Activated T-cell treated with anti-CD3 and anti-CD28 coated beads, Interleukin-2, amount 50 U/mL, for 24 hours (primary cell): ENCODE measurements at regions not wholly inside any gene's neighbourhood (a gene's known extent, or its start where the extent isn't known, plus 50 kb on each side); places are given as distances from the start of the nearest gene placed in this dataset.

Experiments
- DNase-seq: peaks from one replicate; pipeline ENCODE4 v3.0.0-alpha.2; 2020
- H3K27ac Mint-ChIP-seq: 2 replicates; pipeline ENCODE4 v1.8.0; 2020; ENCODE audit warnings: mild to moderate bottlenecking, mixed read lengths
- H3K27me3 Mint-ChIP-seq: 2 replicates; pipeline ENCODE4 v1.8.0; 2020; ENCODE audit warnings: mixed read lengths
- H3K36me3 Mint-ChIP-seq: 2 replicates; pipeline ENCODE4 v1.8.0; 2020; ENCODE audit warnings: low read depth, mixed read lengths
- H3K4me1 Mint-ChIP-seq: 2 replicates; pipeline ENCODE4 v1.8.0; 2020; ENCODE audit warnings: low read depth, mixed read lengths
- H3K4me3 Mint-ChIP-seq: 2 replicates; pipeline ENCODE4 v1.8.0; 2020; ENCODE audit warnings: mild to moderate bottlenecking, moderate library complexity, mixed read lengths
- H3K9me3 Mint-ChIP-seq: 2 replicates; pipeline ENCODE4 v1.8.0; 2020; ENCODE audit warnings: mixed read lengths

DNA sequence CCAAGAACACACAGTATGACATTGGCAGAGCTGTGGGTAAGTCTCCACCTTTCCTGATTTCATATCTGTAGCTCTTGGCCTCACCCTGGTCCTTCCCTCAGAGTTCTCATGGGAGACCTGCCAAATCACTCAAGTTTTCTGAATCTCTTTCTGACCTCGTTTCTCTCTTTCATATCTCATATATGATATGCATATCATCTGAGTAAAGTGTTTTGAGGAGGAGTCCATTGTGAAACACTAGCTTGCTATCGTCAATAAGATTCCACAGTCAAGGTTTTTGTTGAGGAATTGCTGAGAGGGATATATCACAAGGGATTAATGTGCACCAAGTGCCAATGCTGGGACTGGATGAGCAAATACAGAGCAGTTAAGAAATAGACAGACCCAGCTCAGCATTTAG is 739.2 kb downstream of the BRINP1 start:
- DNase-seq, result no peak
- Mint-ChIP-seq H3K4me1 (no peaks in the 10 kb centered on the region), H3K9me3 (peaks cover 17% of the 10 kb centered on the region), H3K27me3 (no peaks in the 10 kb centered on the region), H3K27ac (no peak overlapping the region), H3K4me3 (no peak overlapping the region), H3K36me3 (no peaks in the 10 kb centered on the region)

DNA sequence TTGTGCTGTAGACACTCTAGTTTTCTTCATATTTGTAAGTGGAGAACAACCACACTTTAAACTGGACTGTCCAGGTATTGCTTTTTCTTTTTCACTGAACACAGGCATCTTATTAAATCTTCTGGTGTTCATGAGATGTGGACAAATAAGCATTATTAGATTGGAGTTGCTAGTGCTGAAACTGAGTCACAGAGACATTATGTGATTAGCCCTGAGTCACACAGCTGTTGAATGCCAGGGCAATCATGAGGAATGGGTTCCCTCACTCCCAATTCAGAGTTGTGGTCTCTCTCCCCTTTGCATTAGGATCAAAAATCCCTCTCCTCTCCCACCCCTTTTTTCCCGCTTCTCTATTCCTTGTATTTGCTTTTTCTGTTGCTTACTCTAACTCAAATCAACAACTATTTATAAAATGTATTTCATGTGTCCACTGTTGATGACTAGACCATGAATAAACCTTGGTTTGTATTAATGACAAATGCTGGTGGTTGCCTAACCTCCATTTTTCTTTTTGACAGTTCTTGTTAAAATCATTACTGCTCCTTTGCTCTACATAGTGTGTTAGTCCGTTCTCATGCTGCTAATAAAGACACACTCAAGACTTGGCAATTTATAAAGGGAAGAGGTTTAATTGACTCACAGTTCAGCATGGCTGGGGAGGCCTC is 738.2 kb downstream of the BRINP1 start:
- DNase-seq, result no peak
- no peak overlapping the region for H3K27ac Mint-ChIP-seq
- no peaks in the 10 kb centered on the region for H3K36me3 Mint-ChIP-seq
- no peaks in the 10 kb centered on the region for H3K4me1 Mint-ChIP-seq
- no peak overlapping the region for H3K4me3 Mint-ChIP-seq
- H3K9me3 Mint-ChIP-seq, result peaks cover 17% of the 10 kb centered on the region
- H3K27me3 Mint-ChIP-seq, result no peaks in the 10 kb centered on the region

DNA sequence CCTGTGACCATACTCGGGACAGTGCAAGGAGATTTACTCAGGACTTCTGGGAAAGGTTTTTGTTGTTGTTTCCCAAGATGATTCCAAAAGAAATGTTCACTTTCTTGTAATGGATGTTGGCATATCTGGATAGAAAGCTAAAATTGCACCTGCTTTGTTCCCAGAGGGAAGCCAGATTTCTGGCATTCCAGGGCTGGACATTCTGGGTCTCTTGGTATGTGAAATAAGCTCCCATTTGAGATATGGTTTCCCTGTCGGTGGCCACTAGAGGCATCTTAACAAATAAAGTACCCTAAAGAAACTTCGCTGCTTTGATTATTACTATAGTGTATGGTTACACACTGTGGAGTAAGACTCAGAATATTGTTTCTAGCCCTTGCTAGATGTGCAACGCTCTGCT is 737.3 kb downstream of the BRINP1 start:
- H3K9me3 Mint-ChIP-seq, result peaks cover 17% of the 10 kb centered on the region
- DNase-seq, result no peak
- no peak overlapping the region for H3K27ac Mint-ChIP-seq
- H3K27me3 Mint-ChIP-seq, result no peaks in the 10 kb centered on the region
- no peaks in the 10 kb centered on the region for H3K36me3 Mint-ChIP-seq
- H3K4me3 Mint-ChIP-seq, result no peak overlapping the region
- H3K4me1 Mint-ChIP-seq, result no peaks in the 10 kb centered on the region

DNA sequence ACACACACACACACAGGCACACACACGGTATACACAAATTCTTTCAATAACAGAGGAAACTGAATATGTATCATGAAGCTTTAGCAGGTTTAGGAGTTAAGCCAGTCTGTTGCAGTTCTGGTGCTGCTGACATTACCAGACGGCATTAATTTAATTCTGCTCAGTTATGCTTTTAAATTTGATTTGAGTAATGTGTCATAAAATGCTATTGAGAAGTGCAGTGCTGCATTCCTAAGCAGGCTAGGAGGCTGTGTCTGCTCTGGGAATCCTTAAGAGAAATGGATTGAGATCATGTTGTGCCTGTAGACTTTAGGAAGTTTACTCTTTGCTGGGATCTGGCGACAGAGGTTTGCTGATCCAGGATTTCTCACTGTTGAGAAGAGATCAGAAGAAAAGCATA is 733.8 kb downstream of the BRINP1 start:
- H3K4me3 Mint-ChIP-seq, result no peak overlapping the region
- H3K36me3 Mint-ChIP-seq, result peaks cover 2% of the 10 kb centered on the region
- no peak for DNase-seq
- H3K27ac Mint-ChIP-seq, result no peak overlapping the region
- no peaks in the 10 kb centered on the region for H3K4me1 Mint-ChIP-seq
- no peaks in the 10 kb centered on the region for H3K27me3 Mint-ChIP-seq
- H3K9me3 Mint-ChIP-seq, result peaks cover 33% of the 10 kb centered on the region

DNA sequence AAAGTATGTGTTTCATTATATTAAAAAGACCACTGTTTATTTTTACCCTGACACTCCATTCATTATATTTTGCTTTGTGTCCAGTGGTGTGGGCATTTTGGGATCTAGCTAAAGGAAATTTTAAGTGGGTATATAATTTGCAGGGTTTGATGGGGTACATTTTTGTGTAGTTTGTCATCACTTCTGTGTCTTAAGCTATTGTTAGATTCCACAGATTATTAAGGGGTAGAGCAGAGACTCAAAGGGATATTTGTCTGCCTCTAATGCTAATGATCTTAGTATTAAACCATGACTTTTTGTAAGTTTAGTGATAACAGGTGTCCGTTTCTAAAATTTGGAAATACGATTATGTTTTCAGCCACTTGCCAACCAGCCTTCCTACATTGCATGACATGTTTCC is 731.6 kb downstream of the BRINP1 start:
- Mint-ChIP-seq H3K9me3 (peaks cover 33% of the 10 kb centered on the region), H3K4me3 (no peak overlapping the region), H3K36me3 (peaks cover 2% of the 10 kb centered on the region), H3K4me1 (no peaks in the 10 kb centered on the region), H3K27me3 (no peaks in the 10 kb centered on the region), H3K27ac (no peak overlapping the region)
- no peak for DNase-seq

DNA sequence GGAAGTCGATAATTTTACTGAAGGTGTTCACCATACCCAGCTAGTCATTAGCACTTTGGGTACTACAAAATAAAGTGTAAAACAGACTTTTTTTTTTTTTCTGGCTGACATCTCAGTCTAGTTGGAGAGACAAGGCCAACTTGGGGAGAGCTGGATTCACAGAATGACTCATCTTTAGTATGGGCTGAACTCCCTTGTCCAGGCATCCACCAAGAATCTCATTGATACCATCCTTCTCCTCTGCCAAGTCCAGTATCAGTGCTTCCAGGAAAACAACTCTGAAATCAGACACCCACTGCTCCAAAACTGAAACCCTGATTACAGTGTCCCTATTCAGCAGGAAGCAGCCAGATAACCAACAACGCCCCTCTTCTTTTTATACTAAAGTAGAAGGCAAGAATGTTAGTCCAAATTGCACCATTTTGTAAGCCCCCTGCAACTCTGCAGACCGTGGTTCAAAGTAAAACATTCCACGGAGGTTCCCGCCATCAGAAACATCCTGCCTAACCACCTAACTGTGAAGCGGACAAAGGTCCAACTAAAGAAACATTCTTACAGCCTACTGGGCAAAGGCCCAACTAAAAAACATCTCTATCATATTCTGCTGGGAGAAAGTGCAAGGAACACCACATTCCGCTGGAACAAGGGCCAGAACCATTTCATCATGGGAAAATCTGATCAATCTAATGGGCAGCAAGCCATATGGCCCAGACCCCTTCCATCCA is 728.2 kb downstream of the BRINP1 start:
- Mint-ChIP-seq H3K9me3 (peaks cover 26% of the 10 kb centered on the region), H3K4me1 (no peaks in the 10 kb centered on the region), H3K36me3 (peaks cover 2% of the 10 kb centered on the region), H3K4me3 (no peak overlapping the region), H3K27ac (no peak overlapping the region), H3K27me3 (no peaks in the 10 kb centered on the region)
- no peak for DNase-seq

DNA sequence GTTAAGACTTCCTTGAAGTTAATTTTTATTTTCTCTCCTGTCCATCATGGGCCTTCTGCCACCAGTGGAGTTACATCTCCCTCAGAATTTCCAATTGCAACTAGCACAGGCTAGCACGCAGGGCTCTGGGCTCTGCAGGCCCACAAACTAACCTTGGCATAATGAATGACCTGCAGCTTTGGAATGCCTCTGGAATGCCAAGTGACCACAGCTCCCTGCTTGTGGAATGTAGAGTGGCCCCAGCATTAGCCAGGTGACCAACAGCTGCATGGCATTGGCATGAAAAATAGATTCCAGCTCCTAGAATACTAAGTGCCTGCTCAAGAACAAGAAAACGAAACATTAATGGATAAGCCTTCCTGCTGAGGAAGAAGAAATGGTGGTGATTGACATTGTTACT is 726.1 kb downstream of the BRINP1 start:
- no peaks in the 10 kb centered on the region for H3K27me3 Mint-ChIP-seq
- DNase-seq, result no peak
- H3K9me3 Mint-ChIP-seq, result peaks cover 27% of the 10 kb centered on the region
- no peak overlapping the region for H3K27ac Mint-ChIP-seq
- peaks cover 2% of the 10 kb centered on the region for H3K36me3 Mint-ChIP-seq
- H3K4me1 Mint-ChIP-seq, result no peaks in the 10 kb centered on the region
- H3K4me3 Mint-ChIP-seq, result no peak overlapping the region

DNA sequence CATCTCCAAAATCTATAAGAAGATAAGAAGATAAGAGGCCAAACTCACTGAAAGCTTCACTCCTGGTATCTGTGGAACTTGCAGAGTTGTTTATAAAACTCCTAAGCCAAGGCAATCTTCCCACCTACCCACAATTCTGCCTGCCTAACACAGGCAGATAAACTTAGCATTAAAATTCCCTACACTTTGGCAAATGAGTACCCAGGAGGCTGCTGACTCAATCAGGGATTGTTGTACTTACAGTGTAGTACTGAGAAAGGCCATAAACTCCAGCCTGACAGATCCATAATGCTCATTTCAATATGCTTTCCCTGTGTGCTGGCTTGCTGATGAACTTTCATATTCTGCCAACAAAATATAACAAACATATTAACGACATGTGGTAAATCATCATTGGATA is 725.2 kb downstream of the BRINP1 start:
- Mint-ChIP-seq H3K36me3 (no peaks in the 10 kb centered on the region), H3K27me3 (no peaks in the 10 kb centered on the region), H3K4me1 (no peaks in the 10 kb centered on the region), H3K9me3 (peaks cover 20% of the 10 kb centered on the region), H3K4me3 (no peak overlapping the region), H3K27ac (no peak overlapping the region)
- DNase-seq, result no peak

DNA sequence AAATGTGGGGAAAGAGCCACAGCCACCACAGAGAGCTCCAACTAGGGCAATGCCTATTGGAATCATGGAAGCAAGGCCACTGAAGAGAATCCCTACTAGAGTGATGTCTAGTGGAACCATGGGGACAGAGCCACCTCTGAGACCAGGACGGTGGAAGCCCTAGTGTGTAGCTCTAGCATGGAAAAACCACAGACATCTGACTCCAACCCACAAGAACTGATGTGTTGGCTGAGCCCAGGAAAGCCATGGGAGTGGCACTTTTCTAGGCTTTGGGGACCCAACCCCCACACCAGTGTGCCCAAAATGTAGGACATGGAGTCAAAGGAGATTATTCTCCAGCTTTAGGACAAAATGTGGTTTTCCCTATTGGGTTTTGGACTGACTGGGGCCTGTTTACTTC is 721.9 kb downstream of the BRINP1 start:
- no peak overlapping the region for H3K27ac Mint-ChIP-seq

DNA sequence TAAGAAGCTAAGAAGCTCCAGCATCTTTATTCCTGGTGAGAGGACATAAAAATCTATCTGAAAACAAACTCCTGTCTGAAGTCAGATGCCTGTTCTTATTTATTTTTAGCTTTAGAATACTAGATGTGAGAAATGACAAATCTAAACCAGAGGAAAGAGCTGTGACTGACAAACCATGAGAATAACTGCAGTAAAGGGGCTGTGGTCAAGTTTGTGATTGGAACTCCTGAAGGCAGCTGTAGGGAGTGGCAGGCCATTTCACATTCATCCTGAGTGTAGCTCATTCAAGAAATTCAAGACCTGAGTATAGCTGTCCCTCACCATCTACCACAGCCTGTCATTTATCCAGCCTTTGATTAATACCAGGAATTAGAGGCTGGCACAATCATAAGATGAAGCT is 718.8 kb downstream of the BRINP1 start:
- no peaks in the 10 kb centered on the region for H3K27me3 Mint-ChIP-seq
- H3K27ac Mint-ChIP-seq, result no peak overlapping the region
- H3K4me1 Mint-ChIP-seq, result no peaks in the 10 kb centered on the region
- no peak for DNase-seq
- H3K9me3 Mint-ChIP-seq, result peaks cover 18% of the 10 kb centered on the region
- no peaks in the 10 kb centered on the region for H3K36me3 Mint-ChIP-seq
- H3K4me3 Mint-ChIP-seq, result no peak overlapping the region

More for the DNA sequence above, 721.9 kb downstream of the BRINP1 start:
- Mint-ChIP-seq H3K36me3 (no peaks in the 10 kb centered on the region), H3K4me3 (no peak overlapping the region), H3K27me3 (no peaks in the 10 kb centered on the region), H3K4me1 (no peaks in the 10 kb centered on the region), H3K9me3 (peaks cover 11% of the 10 kb centered on the region)
- no peak for DNase-seq

DNA sequence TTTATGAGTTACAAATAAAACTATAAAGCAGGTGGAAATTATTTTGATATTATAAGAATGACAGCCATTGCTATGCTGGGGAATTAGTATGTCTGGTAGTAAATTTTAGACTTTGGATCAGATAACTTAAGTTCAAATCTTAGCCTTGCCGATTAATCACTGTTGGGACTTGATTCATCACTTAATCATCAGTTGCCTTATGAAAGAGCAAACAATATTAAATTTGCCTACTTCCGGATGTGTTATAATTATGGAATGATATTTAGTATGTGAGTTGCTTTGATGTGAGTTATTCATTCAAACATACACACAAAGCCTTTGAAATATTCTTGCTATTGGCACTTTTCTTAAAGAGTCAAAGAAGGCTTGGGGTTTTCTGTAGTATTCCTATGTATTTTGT is 717.7 kb downstream of the BRINP1 start:
- Mint-ChIP-seq H3K27ac (no peak overlapping the region), H3K27me3 (no peaks in the 10 kb centered on the region), H3K4me3 (no peak overlapping the region), H3K36me3 (no peaks in the 10 kb centered on the region), H3K4me1 (no peaks in the 10 kb centered on the region), H3K9me3 (peaks cover 10% of the 10 kb centered on the region)
- DNase-seq, result no peak

DNA sequence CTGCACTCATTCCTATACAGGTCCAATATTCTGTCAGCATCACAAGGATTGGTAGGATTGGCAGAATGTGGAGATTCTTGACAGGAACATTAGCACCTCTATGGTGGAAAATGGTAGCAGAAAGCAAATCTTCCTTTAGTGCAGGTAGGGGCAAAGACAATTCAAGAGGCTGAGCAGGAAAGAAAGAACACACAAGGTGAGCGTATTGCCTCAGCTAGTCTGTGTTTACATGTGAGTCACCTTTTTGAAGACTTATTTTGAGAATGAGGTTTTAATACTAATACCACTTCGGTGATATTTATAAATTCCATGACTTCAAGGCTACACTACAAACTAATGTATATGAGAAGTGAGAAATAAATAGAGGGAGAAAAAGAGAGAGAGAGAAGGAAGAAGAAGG is 717.0 kb downstream of the BRINP1 start:
- no peak overlapping the region for H3K27ac Mint-ChIP-seq
- H3K4me1 Mint-ChIP-seq, result no peaks in the 10 kb centered on the region
- no peak for DNase-seq
- no peaks in the 10 kb centered on the region for H3K27me3 Mint-ChIP-seq
- H3K4me3 Mint-ChIP-seq, result no peak overlapping the region
- H3K36me3 Mint-ChIP-seq, result no peaks in the 10 kb centered on the region
- H3K9me3 Mint-ChIP-seq, result peaks cover 10% of the 10 kb centered on the region

DNA sequence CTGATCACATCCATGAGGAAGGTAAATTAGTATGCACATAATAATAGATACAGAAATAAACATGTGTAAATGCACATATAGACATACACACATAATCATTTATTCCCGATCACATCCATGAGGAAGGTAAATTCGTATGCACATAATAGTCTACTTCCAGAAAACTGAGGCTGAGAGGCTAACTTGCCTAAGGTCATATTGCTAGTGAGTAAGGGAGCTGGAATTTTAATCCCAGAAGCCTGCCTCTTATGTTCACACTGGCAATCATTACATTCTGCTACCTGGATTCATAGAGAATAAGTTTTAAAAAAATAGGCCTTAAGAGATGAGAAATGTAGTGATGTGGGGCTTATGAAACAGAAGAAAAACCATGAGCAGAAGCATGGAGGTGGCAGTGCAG is 716.3 kb downstream of the BRINP1 start:
- peaks cover 10% of the 10 kb centered on the region for H3K9me3 Mint-ChIP-seq
- no peak overlapping the region for H3K4me3 Mint-ChIP-seq
- H3K4me1 Mint-ChIP-seq, result no peaks in the 10 kb centered on the region
- DNase-seq, result no peak
- no peaks in the 10 kb centered on the region for H3K36me3 Mint-ChIP-seq
- H3K27ac Mint-ChIP-seq, result no peak overlapping the region
- no peaks in the 10 kb centered on the region for H3K27me3 Mint-ChIP-seq

DNA sequence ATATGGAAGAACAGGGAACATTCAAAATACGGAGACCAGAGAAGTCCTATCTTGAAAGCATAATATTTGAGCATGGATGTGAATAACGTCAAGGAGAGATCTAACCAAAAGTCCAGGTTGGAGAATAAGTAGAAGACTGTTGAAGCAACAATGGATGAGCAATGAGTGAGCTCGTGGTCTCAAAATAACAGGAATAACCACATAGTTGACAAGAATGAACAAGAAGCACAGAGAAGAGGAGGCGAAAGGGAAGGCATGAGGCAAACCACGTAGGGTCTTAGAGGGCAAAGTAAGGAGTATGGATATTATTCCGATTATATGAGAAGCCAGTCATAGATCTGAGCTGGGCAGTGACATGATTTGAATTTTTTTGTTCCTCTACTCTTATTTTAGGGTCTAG is 710.2 kb downstream of the BRINP1 start:
- no peak overlapping the region for H3K4me3 Mint-ChIP-seq
- no peak overlapping the region for H3K27ac Mint-ChIP-seq
- H3K36me3 Mint-ChIP-seq, result no peaks in the 10 kb centered on the region
- H3K27me3 Mint-ChIP-seq, result no peaks in the 10 kb centered on the region
- DNase-seq, result no peak
- H3K9me3 Mint-ChIP-seq, result peaks cover 10% of the 10 kb centered on the region
- H3K4me1 Mint-ChIP-seq, result no peaks in the 10 kb centered on the region

DNA sequence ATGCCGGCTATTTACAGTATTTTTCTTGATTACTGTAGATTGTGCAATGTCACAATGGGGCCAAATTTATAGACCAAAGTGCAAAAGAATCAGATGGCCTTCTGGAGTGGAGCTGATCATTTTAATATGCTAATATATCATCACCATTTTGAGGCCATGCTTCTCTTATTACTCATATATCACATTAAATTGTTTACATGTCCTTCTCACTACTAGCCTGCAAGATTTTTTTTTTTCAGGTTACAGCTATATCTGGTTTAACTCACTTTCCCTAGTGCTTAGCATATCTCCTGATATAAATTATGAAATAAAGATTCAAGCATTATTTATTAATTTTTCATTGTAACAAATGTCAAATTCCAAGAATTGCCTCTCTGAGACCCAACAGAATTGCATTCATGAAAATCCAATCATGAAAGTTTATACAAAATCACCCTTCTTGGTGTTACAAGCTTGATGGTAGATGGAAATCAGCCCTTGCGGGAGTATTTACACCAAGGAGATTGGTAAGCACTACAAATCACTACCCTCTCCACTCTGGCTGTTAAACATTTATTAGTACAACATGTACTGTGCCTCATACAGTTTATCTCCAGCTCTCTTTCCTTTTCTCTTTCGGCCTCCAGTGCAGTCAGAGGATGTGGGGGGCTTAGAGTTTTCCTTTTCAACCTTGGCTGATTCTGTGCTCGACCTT is 703.9 kb downstream of the BRINP1 start:
- H3K4me3 Mint-ChIP-seq, result no peak overlapping the region
- H3K36me3 Mint-ChIP-seq, result no peaks in the 10 kb centered on the region
- no peak for DNase-seq
- no peaks in the 10 kb centered on the region for H3K4me1 Mint-ChIP-seq
- no peak overlapping the region for H3K27ac Mint-ChIP-seq
- H3K9me3 Mint-ChIP-seq, result peaks cover 14% of the 10 kb centered on the region
- no peaks in the 10 kb centered on the region for H3K27me3 Mint-ChIP-seq
